CD4-positive, alpha-beta T cell treated with Interleukin-6 at 100 ng/mL for 8 hours (primary cell): ENCODE measurements at regions not wholly inside any gene's neighbourhood (a gene's known extent, or its start where the extent isn't known, plus 50 kb on each side); places are given as distances from the start of the nearest gene placed in this dataset.
"Not testable (repeated sequence)": the region's sequence is repeated elsewhere in the genome, so short reads cannot be mapped to it uniquely, and the experiment has no call there.

Experiments used
- DNase-seq: peaks from one replicate; pipeline ENCODE4 v3.0.0-alpha.2; 2020; ENCODE audit warnings: mixed read lengths, low spot score

DNA sequence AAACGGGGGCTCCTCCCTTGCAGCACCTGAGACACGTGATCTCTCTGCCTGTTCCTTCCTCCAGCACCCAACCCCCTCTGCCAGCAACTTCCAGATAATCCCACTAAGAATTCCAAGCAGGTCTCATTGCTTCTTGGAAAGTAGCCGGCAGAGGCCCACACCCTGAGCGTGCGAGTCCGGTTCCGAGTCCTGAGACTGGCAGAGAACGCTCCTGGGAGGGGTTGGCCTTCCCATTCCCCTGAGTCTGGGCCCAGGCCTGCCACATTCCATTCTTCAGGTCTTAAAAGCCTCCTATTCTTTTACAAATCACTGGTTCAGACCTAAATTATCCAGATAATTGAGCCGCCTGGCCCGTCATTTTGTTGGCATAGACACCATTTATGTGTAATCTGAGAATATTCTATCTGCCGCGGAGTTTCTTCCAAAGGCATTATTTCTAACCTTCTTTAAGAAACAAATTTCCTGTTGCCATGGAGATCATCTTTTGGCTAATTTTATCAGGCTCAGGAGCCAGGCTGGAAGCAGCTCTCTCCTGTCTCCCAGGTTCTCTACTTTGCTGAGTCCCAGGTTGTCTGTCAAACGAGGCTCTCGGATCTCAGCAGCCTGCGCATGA lies 165.4 kb downstream of the MYCN start:
- DNase-seq = no peak

DNA sequence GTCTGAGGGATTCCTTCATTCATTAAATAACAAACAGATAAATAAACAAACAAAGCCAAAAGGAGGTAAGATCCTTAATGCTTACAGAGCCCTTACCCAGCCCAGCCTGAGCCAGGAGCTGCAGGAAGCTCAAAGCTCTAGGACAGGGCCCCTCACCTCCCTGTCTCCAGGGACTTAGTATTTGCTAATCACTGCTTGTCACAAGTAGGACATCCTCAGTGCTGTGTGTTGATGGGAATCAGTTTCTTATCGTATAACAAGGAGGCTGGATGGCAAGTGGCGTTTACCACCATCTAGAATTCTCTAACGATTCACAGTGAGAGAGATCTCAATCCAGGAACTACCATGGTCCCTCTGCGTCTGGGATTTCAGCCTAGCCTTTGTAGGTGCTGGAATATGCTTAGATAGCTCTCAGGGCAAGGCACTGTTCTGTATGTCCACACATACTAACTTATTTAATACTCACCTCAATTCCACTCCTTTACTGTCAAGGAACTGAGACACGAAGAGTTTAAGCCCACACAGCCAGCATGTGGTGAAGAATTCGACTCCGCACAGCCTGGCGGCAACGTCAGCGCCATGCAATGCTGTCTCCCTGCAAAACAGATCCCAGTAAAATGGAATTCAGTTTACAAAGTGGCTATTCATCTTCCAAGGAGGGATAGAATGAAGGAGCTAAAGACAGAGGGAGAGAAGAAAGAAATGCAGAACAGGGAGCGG lies 164.8 kb downstream of the MYCN start:
- no peak for DNase-seq

DNA sequence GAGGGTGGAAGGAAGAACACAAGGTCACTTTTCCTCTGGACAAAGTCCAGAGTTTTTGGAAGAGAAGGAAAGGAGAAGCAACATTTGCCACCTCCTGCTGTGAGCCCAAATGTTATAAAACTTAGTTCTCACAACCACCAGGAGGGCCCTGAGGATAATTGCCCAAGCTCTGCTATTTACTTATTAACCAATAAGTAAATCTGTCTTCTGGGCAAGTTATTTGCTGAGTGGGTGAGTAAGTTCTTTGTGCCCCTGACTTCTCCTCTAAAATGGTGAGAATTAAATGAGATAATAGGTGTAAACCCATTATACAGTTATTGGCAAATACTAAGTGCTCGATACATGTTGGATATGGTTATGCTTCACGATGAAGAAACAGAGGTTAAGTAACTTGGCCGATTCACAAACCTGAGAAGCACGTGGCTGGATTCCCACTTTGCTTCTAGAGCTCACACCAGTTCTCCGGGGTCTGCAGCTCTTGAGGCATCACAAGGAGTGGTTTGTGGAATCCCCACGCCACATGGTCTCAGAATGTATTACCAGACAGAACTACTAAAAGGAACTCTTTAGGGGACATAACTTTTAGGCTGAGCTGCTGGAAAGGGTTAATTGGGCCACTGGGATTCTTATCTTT lies 164.1 kb downstream of the MYCN start:
- no peak for DNase-seq

DNA sequence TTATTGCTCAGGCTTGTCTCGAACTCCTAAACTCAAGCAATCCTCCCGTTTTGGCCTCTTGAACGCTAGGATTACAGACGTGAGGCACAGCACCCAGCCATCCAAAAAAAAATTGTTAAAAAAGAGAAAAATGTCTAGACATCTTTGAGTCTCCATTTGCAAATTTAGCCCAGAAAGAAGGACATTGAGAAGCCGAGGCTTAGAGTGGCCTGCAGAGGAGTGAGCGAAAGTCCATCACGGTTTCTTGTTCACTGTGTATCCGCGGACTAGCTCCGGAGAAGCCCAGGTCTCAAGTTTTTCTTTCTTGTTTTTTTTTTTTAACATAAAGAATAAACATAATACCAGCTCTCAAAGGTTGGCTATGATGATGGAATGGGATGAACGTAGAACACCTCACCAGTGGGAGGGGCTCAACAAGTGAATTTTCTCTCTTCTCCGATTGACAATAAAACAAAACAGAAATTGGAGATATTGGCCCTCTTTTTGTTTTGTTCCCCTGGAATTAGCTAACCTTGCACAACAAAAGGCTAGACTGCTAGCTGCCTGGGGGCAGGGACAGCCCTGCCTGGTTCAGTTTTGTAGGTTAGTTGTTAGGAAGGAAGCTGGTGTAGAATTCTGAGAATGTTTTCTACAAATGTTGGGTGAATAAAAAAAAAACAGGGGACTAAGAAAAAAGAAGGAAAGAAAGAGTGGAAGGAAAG lies 163.4 kb downstream of the MYCN start:
- DNase-seq = no peak

DNA sequence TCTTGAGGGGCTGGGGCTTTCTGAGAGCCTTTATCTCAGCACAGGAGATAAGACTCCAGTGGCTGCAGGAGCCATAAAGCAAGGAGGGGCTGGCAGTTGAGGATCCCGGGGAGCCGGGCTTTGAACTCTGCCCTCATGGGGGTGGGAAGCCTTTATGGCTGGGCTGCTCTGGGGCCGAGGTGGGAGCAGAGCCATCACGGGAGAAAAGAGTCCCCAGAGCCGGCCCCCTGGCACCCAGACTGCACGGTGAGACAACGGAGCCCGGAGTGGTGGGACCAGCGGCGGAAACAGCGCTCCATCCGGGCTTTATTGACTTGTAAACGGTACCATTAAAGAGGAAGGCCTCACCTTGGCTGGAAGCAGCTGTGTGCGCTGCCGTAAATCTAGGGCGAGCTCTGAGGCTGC lies 162.6 kb downstream of the MYCN start:
- DNase-seq = no peak

DNA sequence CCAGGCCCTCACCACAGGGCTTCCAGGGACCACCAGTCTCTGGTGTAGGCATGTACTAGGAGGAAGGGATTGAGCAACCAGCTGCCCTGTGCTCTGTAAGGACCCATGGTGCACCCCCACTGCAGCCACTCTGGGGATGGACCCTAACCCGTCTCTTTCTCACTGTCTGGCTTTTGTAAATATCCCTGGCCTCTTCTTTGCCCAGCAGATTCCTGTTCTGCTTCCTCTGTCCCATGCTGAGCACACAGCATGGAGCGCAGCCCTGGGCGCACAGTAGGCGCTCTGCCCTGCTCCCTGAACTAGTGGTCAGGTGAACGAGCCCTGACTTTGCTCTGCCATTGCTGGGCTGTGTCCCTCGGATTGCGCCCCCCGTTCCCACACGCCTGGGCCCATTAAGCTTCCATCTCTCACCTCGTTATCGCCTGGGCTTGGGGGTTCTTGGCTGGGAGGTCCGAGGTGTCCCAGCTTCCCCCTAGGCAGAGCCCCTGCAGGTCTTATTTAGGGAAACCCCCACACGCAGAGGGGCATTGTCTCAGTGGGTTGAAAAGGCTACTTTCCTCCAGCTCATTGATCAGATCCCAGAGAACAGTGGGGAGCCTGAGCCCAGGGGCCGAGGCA lies 162.1 kb downstream of the MYCN start:
- DNase-seq = no peak

DNA sequence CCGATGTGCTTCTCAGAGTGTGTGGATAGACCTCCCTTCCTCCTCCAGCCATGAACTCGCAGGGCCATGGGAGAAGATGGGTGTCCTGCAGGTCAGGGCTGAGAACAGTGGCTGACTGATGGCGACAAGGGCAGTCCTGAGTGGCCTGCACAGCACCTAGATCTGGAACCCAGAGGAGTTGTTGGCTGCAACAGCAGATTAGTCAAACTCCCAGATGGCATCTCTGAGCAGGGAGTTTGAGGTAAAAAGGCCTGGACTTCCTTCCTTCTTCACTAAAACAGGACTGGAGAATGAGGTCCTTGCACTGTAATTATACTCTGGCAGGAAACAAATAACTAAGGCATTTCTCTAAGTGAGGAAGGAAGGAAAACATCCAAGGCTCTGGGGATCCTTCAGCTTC lies 160.8 kb downstream of the MYCN start:
- no peak for DNase-seq

DNA sequence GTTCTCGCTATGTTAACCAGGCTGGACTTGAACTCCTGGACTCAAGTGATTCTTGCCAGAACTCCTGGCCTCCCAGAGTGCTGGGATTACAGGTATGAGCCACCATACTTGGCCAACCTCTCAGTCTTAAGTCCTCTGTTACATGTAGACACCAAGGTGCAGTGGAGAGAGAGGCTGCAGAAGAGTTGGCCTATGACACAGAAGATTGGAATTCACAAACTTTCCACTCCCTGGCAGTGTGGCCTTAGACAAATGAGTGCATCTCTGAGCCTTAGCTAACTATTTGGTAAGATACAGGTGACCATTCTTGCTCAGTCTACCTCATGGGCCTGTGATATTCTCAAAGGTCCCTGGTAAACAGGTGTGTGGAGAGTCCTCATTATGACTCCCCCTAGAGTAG lies 159.7 kb downstream of the MYCN start:
- DNase-seq = no peak

DNA sequence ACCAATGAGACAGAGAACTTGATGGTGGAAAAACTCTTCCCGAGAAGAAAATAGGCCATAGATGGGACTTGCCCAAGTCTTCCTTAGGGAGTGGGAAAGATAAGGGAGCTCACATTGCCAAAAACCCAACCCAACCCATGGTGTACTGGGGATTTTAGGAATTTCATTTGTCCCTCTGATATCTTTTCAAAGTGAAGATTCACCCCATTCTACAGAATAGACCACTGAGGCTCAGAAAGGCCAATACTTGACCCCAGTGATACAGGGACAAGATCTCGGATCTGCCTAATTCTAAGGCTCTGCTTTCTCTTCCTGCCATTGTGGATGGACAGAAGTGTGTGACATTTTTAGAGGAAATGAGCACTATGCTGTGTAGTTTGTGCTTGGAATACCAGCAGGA lies 159.0 kb downstream of the MYCN start:
- no peak for DNase-seq

DNA sequence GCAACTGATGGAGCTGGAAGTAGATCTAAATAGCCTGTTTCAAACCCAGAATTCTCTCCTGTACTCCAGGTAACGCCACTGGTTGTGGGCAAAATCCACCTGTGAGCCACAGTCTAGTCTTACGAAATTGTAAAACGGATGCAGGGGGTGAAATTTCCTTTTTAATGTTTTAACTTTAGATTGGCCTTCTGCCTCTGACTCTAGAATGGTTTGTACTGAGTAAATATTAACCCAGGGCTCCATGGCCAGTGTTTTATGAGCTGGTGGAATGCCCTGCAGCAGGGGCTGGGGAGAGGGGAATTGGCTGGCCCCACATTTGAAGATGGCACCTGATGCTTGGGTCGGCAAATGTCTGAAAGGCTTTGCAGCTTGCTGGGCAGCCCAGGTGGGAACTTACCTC lies 156.6 kb downstream of the MYCN start:
- no peak for DNase-seq

DNA sequence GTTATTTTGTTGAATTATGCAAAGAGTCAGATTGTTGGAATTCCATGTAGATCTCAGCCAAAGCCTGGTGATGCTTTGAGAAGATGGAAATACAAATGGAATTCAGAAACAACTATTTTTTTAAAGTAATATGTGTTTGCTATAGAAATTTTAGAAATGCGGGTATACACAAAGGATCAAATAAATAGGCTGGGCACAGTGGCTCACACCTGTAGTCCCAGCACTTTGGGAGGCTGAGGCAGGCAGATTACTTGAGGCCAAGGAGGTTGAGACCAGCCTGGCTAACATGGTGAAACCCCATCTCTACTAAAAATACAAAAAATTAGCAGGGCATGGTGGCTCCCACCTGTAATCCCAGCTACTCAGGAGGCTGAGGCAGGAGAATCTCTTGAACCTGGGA lies 155.1 kb downstream of the MYCN start:
- DNase-seq = not testable (repeated sequence)

DNA sequence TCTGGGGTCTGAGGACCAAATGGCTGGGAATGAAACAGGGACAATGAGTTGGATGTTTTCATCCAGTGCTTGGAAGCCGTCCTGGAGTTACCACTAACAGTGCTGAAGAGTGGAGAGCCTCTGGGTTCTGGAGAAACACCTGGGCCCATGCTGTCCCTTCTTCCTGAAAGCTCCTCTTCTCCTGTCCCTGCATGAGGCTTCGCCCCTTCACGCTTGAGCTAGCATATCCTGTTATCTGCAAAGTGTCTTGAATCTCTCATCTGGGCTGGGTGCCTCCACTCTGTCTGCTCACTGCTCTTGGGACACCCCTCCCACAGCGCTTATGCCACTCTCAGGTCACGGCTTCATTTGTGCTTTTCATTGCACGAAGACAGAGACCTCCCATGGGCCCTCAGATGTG lies 154.5 kb downstream of the MYCN start:
- no peak for DNase-seq

DNA sequence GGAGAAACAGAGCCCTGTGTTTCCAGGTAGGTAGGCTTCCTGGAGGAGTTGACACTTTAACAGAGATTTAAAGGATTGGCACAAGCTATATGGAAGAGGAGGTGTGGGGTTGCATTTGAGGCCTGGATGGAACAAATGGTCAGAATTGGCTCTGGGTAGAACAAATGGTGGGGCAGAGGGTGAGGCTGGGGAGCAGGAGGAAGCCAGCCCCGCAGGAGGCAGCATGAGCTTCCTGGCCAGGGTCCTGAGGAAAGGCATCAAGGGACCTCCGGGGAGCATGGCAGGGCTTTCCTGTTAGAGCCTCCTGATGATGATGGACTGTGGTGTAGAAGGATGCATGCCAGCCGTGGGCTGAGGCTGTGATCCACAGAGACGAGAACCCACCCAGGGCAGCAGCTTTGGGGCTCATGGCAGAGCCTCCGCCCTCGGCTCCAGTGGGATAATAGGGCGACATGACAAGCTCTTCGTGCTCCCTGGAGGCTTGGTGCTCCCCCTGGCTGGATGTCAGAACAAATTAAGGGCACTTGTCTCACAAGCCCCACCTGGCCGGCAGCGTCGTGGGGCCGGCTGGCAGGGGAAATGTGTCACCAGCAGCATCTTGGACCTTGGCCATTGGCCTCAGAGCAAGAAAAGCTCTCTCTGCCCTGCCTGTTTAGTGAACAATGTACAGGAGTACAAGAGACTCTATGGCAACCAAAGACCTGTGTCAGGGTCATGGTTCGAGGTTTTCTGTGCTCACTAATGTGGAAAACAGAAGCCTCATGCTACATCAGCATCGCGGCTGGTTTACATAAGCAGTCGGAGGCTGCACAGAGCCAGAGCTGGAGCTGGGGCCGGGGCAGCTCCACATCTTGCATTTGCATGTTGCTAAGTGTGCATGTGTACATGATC lies 153.5 kb downstream of the MYCN start:
- no peak for DNase-seq

DNA sequence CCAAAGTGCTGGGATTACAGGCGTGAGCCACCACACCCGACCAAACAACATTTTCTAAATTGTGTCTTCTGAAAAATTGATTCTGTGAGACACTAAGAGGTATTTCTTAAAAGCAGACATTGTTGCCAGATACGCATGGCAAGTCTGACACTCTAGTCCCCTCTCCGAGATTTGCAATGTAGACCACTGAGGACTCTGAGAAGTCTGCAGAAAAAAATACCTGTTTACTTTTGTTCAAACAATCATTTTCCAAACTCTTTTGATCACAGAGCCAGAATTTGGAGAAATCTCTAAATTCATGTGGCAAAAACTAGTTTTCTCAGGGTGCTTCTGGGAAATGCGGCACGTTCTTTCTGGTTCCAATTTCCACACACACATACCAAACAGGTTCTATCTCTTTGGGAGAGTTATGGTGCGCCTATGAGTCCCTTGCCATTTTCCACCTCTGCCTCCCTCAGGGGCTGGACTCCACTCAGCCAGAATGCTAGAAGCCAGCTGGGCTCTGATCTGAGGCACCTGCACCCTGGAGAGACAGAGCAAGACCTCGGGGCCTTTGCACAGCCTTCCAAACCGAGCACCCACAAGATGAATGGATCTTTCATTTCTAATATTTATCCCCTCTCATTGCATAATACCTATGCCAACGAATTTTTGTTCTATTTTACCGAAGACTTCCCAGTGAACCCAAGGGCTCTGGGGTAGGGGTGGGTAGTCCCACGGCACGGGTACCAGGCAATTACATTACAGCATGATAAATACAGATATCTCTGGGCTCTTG lies 152.7 kb downstream of the MYCN start:
- DNase-seq = no peak

DNA sequence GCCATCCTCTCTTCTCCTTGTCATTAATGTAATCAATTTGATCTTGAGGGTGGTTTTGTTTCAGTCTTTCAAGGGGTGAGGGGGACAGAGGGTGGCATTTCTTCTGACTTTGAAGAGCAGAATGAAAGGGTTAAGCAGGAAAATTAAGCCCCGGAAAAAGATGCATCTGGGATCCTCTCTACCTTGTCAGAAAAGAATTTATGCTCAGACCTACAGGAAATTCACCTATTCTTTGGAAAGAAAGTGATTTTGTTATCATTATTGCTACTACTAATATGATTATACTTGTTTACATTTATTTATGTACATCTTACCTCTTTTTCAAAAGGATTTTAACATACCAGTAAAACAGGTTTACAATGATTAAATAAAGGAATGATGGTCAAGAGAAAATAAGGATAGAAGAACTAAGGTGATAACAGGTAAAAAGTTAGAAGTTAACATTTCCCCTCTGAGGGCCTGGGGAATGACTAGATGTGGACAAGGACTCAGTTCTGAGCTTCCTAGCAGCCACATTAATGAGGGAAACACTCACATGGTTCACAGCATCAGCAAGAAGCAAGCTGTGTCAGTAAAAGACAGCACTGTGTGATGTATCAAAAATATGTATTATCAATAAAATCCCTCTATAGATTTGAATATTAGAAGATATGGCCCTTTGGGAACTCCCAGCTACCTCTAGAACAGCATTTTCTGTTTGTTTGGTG lies 151.4 kb downstream of the MYCN start:
- DNase-seq = no peak

DNA sequence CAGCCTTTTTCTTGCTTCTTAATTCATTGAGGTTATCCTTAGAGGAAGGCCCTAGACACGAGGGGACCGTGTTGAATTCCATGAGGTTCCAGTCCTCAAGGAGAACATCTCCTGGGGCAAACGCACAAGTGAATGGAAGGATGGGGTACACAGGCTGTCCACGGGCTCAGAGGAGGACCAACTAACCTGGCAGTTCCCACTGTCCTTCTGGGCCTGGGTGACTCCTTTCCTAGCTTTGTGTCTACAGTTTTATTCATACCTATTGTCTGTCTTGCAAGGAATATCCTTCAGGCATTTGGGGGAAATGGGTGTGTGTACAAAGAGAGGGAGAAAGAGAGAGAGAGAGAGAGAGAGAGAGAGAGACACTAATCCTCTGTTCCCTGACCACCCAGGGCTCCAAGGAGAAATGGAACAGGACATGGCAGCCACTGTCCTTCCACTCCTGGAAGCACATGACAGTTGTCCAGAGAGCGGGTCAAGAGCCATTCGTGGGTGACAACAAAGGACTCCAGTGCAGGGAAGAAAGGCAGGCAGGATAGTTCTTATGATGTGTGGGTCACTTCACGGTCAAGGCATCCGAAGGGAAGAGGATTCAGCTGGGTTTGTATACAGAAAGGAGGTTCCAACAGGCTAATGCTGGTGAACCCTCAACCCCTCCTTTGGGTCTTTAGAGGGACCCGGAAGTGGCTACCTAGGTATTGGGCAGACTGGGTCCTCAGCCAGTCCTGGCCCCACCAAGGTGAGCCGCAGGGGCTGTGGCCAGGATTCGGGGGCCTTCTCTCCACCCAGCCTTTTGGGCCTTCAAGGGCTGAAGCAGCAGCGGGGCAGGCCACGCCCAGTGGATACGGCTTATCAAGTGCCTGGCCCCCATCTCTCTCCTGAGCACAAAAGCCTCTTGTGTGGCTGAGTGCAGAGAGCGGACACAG lies 150.6 kb downstream of the MYCN start:
- DNase-seq = no peak

DNA sequence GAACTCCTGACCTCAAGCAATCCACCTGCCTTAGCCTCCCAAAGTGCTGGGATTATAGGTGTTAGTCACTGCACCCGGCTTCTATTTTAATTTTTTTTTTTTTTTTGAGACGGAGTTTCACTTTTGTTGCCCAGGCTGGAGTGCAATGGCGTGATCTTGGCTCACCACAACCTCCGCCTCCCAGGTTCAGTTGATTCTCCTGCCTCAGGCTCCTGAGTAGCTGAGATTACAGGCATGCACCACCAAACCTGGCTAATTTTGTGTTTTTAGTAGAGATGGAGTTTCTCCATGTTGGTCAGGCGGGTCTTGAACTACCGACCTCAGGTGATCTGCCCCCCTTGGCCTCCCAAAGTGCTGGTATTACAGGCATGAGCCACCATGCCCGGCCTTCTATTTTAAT lies 149.1 kb downstream of the MYCN start:
- DNase-seq = not testable (repeated sequence)

DNA sequence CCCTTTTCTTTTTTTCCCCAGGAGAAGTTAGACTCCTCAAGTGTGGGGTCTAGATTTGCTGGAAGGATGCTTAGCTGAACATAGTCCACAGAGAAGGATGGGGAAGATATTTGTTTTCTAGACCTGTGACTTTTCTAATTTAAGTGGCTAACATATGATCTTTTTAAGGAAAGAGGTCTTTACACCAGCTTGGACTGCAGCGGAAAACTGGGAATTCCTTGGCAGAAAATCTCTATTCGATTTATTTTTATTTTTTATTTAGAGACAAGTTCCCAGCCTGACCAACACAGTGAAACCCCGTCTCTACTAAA lies 148.4 kb downstream of the MYCN start:
- DNase-seq = no peak
